HepG2 (cell line): ENCODE measurements at regions not wholly inside any gene's neighbourhood (a gene's known extent, or its start where the extent isn't known, plus 50 kb on each side); places are given as distances from the start of the nearest gene placed in this dataset.

Source experiments
- ATAC-seq: fragments of 200-7000 bp; cut with Tn5 transposase; 3 replicates; pipeline ENCODE4 v1.9.1; 2020; ENCODE audit warnings: mild to moderate bottlenecking, moderate library complexity
- BruUV-seq: library from RNA; stranded (reverse); fragments of 400-500 nt; replicated peaks from 2 replicates; lab custom pipeline; 2021; lab: Mats Ljungman, UMichigan
- CTCF ChIA-PET: fragments of 300-600 bp; formaldehyde crosslinking; extraction: SDS; loops from one replicate; lab custom pipeline; 2021; ENCODE audit warnings: low total read pairs, inconsistent platforms, low intra/inter-chr PET ratio; lab: Yijun Ruan, JAX
- POLR2A ChIA-PET: fragments of 350-600 bp; sonication (Branson Sonifier 250); formaldehyde crosslinking; loops from one replicate; lab custom pipeline; 2020; ENCODE audit warnings: antibody characterized with exemption, inconsistent platforms; lab: Yijun Ruan, JAX
- DNase-seq: peaks from one replicate; pipeline ENCODE4 v3.0.0-alpha.2; 2015; ENCODE audit warnings: low spot score
- FAIRE-seq: peaks from 3 replicates; lab custom pipeline; 2011; peaks lifted over from hg19 to GRCh38; lab: Jason Lieb, UNC
- H2AFZ ChIP-seq: one replicate; pipeline ENCODE4 v1.6.1; 2011; ENCODE audit warnings: low read length, inconsistent platforms
- H3K27ac ChIP-seq: fragments of 300-600 bp; 3 replicates; pipeline ENCODE4 v1.8.0; 2011; ENCODE audit warnings: mixed run types, mild to moderate bottlenecking, mixed read lengths, low read length, inconsistent platforms; ENCODE audit not compliant: insufficient read depth; ENCODE audit errors: extremely low read length
- H3K27me3 ChIP-seq, 2 experiments: fragments of 200-600 bp in 1 of 2; 2 replicates in 1 of 2; 3 replicates in 1 of 2; pipeline versions ENCODE4 v1.6.0 to v1.8.0; 2011; ENCODE audit warnings: low read length in 2 of 2, mild to moderate bottlenecking in 2 of 2, moderate library complexity in 2 of 2, inconsistent platforms in 1 of 2; ENCODE audit not compliant: insufficient read depth in 2 of 2, control insufficient read depth in 1 of 2
- H3K36me3 ChIP-seq, 2 experiments: fragments of 200-600 bp in 1 of 2; replicated peaks in 1 of 2; 2 replicates in 1 of 2; 3 replicates in 1 of 2; pipeline versions ENCODE4 v1.5.1 to v1.8.0; 2011; ENCODE audit warnings: low read length in 2 of 2, inconsistent platforms in 1 of 2; ENCODE audit not compliant: insufficient read depth in 2 of 2, control insufficient read depth in 1 of 2
- H3K4me1 ChIP-seq: 2 replicates; pipeline ENCODE4 v1.5.1; 2012; ENCODE audit warnings: low read length, inconsistent platforms; ENCODE audit not compliant: insufficient read depth
- H3K4me2 ChIP-seq: 2 replicates; pipeline ENCODE4 v1.6.0; 2011; ENCODE audit warnings: low read depth, low read length, inconsistent platforms
- H3K4me3 ChIP-seq, 3 experiments: fragments of 200-600 bp in 1 of 3; sonication (generic), shearing (Covaris generic) in 1 of 3; replicated peaks in 1 of 3; 2 replicates each; pipeline ENCODE4 v1.5.1; 2011 to 2016; ENCODE audit warnings: low read length in 3 of 3, inconsistent platforms in 2 of 3, low read depth in 2 of 3, mild to moderate bottlenecking in 2 of 3, control low read depth in 1 of 3, mixed read lengths in 1 of 3; ENCODE audit not compliant: insufficient read depth in 1 of 3
- H3K79me2 ChIP-seq: one replicate; pipeline ENCODE4 v1.6.1; 2011; ENCODE audit warnings: low read length, inconsistent platforms; ENCODE audit not compliant: insufficient read depth
- H3K9ac ChIP-seq: 2 replicates; pipeline ENCODE4 v1.6.0; 2011; ENCODE audit warnings: mild to moderate bottlenecking, low read depth, low read length, inconsistent platforms; ENCODE audit not compliant: insufficient read depth
- H3K9me3 ChIP-seq: 2 replicates; pipeline ENCODE4 v1.5.1; 2012; ENCODE audit warnings: mild to moderate bottlenecking, low read length
- H4K20me1 ChIP-seq: 2 replicates; pipeline ENCODE4 v1.6.0; 2011; ENCODE audit warnings: inconsistent platforms, mild to moderate bottlenecking, low read length, moderate library complexity; ENCODE audit not compliant: insufficient read depth
- AHR ChIP-seq: IDR thresholded peaks from 2 replicates; pipeline ENCODE4 v1.6.1; 2018; ENCODE audit warnings: missing genetic modification reagents, missing compliant biosample characterization
- DMAP1 ChIP-seq: IDR thresholded peaks from 2 replicates; pipeline ENCODE4 v1.6.1; 2016
- FOXC1 ChIP-seq: sonication (generic); formaldehyde crosslinking; IDR thresholded peaks from 2 replicates; pipeline ENCODE4 v1.8.0; 2022; ENCODE audit warnings: mild to moderate bottlenecking, missing genetic modification reagents, borderline replicate concordance
- HNRNPLL ChIP-seq: fragments of 200-400 bp; formaldehyde crosslinking; IDR thresholded peaks from 2 replicates; pipeline ENCODE4 v1.6.1; 2017; ENCODE audit warnings: mild to moderate bottlenecking, low read depth, low read length; ENCODE audit not compliant: poor library complexity, severe bottlenecking
- NFE2L2 ChIP-seq: fragments of 150-350 bp; IDR thresholded peaks from 2 replicates; pipeline ENCODE4 v1.6.1; 2014; ENCODE audit warnings: low read length
- SSRP1 ChIP-seq: IDR thresholded peaks from 2 replicates; pipeline ENCODE4 v1.6.1; 2016; ENCODE audit warnings: control low read depth
- ZNF101 ChIP-seq: sonication (generic); formaldehyde crosslinking; IDR thresholded peaks from 2 replicates; pipeline ENCODE4 v1.4.0; 2020; ENCODE audit warnings: mild to moderate bottlenecking, low read depth, missing genetic modification reagents, borderline replicate concordance
- ZNF557 ChIP-seq: sonication (generic); formaldehyde crosslinking; IDR thresholded peaks from 2 replicates; pipeline ENCODE4 v1.4.0; 2020; ENCODE audit warnings: missing genetic modification reagents
- ZNF891 ChIP-seq: sonication (generic); formaldehyde crosslinking; IDR thresholded peaks from 2 replicates; pipeline ENCODE4 v1.5.0; 2020; ENCODE audit warnings: mild to moderate bottlenecking, missing genetic modification reagents
- WGBS: methylation state at CpG from one replicate; pipeline ENCODE4 v1.1.6; 2017; ENCODE audit warnings: low lambda C conversion rate; 5-methylcytosine and 5-hydroxymethylcytosine counted together
- in situ Hi-C: cut with HindIII; loops from 2 replicates; pipeline ENCODE4 v1.10.0; 2017; ENCODE audit warnings: low pct_unique_long_range_greater_than_20kb; ENCODE audit not compliant: extremely low pct_ligation_motif_present
- intact Hi-C: fragments of 100-400 bp; cut with micrococcal nuclease; formaldehyde crosslinking; loops from one replicate; pipeline ENCODE4 v1.10.0; 2022; ENCODE audit not compliant: unreplicated experiment
- TF ChIP-seq, protein P1 (sequence below): sonication (generic); formaldehyde crosslinking; IDR thresholded peaks from 2 replicates; pipeline ENCODE4 v1.5.0; 2020; ENCODE audit warnings: mild to moderate bottlenecking, missing genetic modification reagents, borderline replicate concordance
- TF ChIP-seq, protein P2 (sequence below): sonication (generic); formaldehyde crosslinking; IDR thresholded peaks from 2 replicates; pipeline ENCODE4 v1.4.0; 2020; ENCODE audit warnings: missing genetic modification reagents

DNA sequence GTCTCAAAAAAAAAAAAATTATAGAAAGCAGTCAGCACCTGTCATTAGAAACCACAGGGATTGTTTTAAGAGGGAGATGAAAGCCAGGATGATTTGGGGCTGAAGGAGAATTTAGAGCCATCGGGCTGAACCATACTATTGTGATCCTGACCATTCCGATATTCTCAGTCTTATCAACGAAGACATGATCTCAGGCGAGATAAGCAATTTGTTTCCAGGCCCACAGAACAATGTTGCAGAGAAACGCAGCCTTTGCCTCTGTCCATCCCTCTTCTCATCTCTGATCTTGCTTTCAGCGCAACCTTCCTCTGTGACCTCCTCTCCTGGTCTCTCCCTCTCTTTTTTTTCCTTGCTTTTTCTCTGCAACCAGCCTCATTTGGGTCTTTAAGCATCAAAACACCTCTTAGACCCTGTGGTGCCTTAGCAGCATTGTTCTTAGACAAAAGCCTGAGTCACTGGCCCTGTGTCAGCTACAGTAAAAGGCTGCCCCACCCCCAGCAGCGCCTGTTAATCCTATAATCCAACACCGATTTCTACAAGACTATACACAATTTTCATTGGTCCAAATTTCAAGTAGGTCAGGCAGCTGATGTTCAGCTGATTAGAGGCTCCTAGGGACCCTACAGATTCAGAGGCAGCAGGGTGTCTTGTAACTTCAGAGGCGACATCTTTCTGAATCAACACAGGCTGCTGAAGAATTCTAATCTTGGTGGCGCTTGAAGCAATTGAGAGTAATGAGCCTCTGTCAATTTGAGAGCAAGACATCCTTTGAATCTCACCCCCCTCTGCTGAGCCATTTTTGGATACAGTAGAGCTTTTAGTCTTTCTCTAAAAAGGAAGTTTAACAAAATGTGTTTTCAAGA, 206.0 kb downstream of the NCK2 start (continued):
- no peak for TF ChIP-seq FOXC1 (CRISPR knock-in tag)
- no peak for TF ChIP-seq AHR (CRISPR knock-in tag)

DNA sequence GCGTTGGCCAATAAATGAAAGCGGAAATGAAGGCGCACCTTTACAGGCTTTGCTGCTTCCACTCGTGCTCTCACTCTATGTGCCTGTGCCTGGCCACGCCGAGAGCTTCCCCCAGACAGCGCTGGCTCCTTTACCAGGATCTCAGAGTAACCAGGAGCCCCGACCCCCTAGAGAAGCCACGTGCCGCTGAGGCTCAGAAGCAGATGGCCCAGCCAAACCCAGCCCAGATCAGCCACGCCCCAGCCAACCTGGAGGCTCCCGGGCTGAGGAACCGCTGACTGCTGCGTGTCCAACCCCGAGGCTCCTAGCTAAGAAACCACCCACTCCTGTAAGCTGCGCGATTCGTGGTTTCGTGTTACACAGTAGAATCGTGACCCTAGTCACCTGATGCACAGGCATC, 199.3 kb downstream of the NCK2 start:
- Histone ChIP-seq H3K79me2 (no peaks in the 10 kb centered on the region), H4K20me1 (no peaks in the 10 kb centered on the region), H3K4me3 (no peak overlapping the region), H3K36me3 (no peaks in the 10 kb centered on the region), H3K27me3 (peaks cover 0 to 11% of the 10 kb centered on the region in 2 experiments; a peak in 1 of 5 replicates), H3K9me3 (peaks cover 4% of the 10 kb centered on the region; the same call in 1 of the 2 replicates), H3K4me1 (no peaks in the 10 kb centered on the region), H3K9ac (no peak overlapping the region), H3K4me2 (no peak overlapping the region), H3K27ac (no peak overlapping the region), H2AFZ (no peak overlapping the region)
- no peak for TF ChIP-seq ZNF557 (CRISPR knock-in tag)
- TF ChIP-seq DMAP1 (CRISPR knock-in tag): no peak
- TF ChIP-seq NFE2L2: no peak
- TF ChIP-seq HNRNPLL: no peak
- no peak for TF ChIP-seq ZNF101 (CRISPR knock-in tag)
- TF ChIP-seq, protein P1, sequence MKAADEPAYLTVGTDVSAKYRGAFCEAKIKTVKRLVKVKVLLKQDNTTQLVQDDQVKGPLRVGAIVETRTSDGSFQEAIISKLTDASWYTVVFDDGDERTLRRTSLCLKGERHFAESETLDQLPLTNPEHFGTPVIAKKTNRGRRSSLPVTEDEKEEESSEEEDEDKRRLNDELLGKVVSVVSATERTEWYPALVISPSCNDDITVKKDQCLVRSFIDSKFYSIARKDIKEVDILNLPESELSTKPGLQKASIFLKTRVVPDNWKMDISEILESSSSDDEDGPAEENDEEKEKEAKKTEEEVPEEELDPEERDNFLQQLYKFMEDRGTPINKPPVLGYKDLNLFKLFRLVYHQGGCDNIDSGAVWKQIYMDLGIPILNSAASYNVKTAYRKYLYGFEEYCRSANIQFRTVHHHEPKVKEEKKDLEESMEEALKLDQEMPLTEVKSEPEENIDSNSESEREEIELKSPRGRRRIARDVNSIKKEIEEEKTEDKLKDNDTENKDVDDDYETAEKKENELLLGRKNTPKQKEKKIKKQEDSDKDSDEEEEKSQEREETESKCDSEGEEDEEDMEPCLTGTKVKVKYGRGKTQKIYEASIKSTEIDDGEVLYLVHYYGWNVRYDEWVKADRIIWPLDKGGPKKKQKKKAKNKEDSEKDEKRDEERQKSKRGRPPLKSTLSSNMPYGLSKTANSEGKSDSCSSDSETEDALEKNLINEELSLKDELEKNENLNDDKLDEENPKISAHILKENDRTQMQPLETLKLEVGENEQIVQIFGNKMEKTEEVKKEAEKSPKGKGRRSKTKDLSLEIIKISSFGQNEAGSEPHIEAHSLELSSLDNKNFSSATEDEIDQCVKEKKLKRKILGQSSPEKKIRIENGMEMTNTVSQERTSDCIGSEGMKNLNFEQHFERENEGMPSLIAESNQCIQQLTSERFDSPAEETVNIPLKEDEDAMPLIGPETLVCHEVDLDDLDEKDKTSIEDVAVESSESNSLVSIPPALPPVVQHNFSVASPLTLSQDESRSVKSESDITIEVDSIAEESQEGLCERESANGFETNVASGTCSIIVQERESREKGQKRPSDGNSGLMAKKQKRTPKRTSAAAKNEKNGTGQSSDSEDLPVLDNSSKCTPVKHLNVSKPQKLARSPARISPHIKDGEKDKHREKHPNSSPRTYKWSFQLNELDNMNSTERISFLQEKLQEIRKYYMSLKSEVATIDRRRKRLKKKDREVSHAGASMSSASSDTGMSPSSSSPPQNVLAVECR: no peak
- TF ChIP-seq ZNF891 (CRISPR knock-in tag): no peak
- TF ChIP-seq, protein P2, sequence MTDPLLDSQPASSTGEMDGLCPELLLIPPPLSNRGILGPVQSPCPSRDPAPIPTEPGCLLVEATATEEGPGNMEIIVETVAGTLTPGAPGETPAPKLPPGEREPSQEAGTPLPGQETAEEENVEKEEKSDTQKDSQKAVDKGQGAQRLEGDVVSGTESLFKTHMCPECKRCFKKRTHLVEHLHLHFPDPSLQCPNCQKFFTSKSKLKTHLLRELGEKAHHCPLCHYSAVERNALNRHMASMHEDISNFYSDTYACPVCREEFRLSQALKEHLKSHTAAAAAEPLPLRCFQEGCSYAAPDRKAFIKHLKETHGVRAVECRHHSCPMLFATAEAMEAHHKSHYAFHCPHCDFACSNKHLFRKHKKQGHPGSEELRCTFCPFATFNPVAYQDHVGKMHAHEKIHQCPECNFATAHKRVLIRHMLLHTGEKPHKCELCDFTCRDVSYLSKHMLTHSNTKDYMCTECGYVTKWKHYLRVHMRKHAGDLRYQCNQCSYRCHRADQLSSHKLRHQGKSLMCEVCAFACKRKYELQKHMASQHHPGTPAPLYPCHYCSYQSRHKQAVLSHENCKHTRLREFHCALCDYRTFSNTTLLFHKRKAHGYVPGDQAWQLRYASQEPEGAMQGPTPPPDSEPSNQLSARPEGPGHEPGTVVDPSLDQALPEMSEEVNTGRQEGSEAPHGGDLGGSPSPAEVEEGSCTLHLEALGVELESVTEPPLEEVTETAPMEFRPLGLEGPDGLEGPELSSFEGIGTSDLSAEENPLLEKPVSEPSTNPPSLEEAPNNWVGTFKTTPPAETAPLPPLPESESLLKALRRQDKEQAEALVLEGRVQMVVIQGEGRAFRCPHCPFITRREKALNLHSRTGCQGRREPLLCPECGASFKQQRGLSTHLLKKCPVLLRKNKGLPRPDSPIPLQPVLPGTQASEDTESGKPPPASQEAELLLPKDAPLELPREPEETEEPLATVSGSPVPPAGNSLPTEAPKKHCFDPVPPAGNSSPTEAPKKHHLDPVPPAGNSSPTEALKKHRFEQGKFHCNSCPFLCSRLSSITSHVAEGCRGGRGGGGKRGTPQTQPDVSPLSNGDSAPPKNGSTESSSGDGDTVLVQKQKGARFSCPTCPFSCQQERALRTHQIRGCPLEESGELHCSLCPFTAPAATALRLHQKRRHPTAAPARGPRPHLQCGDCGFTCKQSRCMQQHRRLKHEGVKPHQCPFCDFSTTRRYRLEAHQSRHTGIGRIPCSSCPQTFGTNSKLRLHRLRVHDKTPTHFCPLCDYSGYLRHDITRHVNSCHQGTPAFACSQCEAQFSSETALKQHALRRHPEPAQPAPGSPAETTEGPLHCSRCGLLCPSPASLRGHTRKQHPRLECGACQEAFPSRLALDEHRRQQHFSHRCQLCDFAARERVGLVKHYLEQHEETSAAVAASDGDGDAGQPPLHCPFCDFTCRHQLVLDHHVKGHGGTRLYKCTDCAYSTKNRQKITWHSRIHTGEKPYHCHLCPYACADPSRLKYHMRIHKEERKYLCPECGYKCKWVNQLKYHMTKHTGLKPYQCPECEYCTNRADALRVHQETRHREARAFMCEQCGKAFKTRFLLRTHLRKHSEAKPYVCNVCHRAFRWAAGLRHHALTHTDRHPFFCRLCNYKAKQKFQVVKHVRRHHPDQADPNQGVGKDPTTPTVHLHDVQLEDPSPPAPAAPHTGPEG (CRISPR knock-in tag): no peak
- TF ChIP-seq SSRP1 (CRISPR knock-in tag): no peak
- no peak for FAIRE-seq
- BruUV-seq: no TSS peak
- 76% methylated on average over 18 of the region's 20 CpGs for WGBS
- intact Hi-C loops (no loop called here), in situ Hi-C loops (no loop called here)
- ATAC-seq: no peak
- POLR2A ChIA-PET: no interaction called here
- DNase-seq: no peak
- CTCF ChIA-PET: no interaction called here
